ENCODE measurements at regions not wholly inside any gene's neighbourhood (a gene's known extent, or its start where the extent isn't known, plus 50 kb on each side); places are given as distances from the start of the nearest gene placed in this dataset.

DNA sequence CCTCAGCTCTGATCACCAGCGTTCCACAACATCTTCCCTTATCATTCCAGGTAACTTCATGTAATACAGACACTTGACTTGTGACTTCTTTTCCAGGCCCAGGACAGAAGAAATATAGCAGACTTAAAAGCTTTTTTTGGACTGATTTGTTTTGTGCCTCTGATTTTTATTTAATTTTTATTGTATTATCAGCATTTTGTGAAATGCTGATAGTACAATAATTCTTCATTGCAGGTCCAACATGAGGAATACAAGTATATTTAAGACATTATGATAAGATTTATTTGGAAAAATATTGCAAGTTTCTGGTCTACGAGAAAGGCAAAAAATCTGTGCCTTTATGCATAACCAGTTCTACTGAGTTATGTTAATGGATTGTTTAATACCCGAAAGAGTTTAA lies 94.5 kb upstream of the THUMPD2 start:
- TF ChIP-seq, protein P1, sequence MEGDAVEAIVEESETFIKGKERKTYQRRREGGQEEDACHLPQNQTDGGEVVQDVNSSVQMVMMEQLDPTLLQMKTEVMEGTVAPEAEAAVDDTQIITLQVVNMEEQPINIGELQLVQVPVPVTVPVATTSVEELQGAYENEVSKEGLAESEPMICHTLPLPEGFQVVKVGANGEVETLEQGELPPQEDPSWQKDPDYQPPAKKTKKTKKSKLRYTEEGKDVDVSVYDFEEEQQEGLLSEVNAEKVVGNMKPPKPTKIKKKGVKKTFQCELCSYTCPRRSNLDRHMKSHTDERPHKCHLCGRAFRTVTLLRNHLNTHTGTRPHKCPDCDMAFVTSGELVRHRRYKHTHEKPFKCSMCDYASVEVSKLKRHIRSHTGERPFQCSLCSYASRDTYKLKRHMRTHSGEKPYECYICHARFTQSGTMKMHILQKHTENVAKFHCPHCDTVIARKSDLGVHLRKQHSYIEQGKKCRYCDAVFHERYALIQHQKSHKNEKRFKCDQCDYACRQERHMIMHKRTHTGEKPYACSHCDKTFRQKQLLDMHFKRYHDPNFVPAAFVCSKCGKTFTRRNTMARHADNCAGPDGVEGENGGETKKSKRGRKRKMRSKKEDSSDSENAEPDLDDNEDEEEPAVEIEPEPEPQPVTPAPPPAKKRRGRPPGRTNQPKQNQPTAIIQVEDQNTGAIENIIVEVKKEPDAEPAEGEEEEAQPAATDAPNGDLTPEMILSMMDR (IDR thresholded peaks at IDR 0.05; ENCODE audit: low read depth, low read length), result no peak
- TF ChIP-seq POLR2A (IDR thresholded peaks at IDR 0.05; ENCODE audit: extremely low read depth, insufficient read length), result no peak

Measured in NB4 (cell line).